ENCODE measurements at regions not wholly inside any gene's neighbourhood (a gene's known extent, or its start where the extent isn't known, plus 50 kb on each side); places are given as distances from the start of the nearest gene placed in this dataset.
"Not testable (repeated sequence)": the region's sequence is repeated elsewhere in the genome, so short reads cannot be mapped to it uniquely, and the experiment has no call there.

DNA sequence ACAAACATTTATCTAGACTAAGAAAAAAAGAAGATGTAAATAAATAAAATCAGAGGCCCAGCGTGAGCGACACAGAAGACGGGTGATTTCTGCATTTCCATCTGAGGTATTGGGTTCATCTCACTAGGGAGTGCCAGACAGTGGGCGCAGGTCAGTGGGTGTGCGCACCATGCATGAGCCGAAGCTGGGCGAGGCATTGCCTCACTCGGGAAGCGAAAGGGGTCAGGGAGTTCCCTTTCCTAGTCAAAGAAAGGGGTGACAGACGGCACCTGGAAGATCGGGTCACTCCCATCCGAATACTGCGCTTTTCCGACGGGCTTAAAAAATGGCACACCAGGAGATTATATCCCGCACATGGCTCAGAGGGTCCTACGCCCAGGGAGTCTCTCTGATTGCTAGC is 79.5 kb upstream of the ABCD2 start:
- DNase-seq (ENCODE audit: low read depth); H3K27me3 ChIP-seq (ENCODE audit: control insufficient read depth, insufficient read depth, low read length); POLR2A ChIA-PET; H3K4me3 ChIP-seq (ENCODE audit: low read depth, low read length); CTCF ChIA-PET; H3K36me3 ChIP-seq (ENCODE audit: control insufficient read depth, insufficient read depth, low read length): not testable (repeated sequence)

DNA sequence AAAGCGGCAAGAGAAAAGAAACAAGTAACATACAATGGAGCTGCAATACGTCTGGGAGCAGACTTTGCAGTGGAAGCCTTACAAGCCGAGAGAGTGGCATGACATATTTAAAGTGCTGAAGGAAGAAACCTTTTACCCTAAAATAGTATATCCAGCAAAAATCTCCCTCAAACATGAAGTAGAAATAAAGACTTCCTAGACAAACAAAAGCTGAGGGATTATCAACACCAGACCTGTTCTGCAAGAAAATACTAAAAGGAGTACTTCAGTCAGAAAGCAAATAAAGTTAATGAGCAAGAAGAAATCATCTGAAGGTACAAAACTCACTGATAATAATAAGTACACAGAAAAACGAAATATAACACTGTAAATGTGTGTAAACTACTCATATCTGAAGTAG is 77.5 kb upstream of the ABCD2 start:
- Histone ChIP-seq H3K4me3 (ENCODE audit: low read depth, low read length) (no peak overlapping the region), H3K36me3 (ENCODE audit: control insufficient read depth, insufficient read depth, low read length) (no peaks in the 10 kb centered on the region), H3K27me3 (ENCODE audit: control insufficient read depth, insufficient read depth, low read length) (no peaks in the 10 kb centered on the region)
- ChIA-PET CTCF (no interaction called here), POLR2A (no interaction called here)
- no peak for DNase-seq (ENCODE audit: low read depth)
- TF ChIP-seq, protein P1, sequence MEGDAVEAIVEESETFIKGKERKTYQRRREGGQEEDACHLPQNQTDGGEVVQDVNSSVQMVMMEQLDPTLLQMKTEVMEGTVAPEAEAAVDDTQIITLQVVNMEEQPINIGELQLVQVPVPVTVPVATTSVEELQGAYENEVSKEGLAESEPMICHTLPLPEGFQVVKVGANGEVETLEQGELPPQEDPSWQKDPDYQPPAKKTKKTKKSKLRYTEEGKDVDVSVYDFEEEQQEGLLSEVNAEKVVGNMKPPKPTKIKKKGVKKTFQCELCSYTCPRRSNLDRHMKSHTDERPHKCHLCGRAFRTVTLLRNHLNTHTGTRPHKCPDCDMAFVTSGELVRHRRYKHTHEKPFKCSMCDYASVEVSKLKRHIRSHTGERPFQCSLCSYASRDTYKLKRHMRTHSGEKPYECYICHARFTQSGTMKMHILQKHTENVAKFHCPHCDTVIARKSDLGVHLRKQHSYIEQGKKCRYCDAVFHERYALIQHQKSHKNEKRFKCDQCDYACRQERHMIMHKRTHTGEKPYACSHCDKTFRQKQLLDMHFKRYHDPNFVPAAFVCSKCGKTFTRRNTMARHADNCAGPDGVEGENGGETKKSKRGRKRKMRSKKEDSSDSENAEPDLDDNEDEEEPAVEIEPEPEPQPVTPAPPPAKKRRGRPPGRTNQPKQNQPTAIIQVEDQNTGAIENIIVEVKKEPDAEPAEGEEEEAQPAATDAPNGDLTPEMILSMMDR (IDR thresholded peaks at IDR 0.05; ENCODE audit: insufficient read depth, low read depth, low read length), result no peak

DNA sequence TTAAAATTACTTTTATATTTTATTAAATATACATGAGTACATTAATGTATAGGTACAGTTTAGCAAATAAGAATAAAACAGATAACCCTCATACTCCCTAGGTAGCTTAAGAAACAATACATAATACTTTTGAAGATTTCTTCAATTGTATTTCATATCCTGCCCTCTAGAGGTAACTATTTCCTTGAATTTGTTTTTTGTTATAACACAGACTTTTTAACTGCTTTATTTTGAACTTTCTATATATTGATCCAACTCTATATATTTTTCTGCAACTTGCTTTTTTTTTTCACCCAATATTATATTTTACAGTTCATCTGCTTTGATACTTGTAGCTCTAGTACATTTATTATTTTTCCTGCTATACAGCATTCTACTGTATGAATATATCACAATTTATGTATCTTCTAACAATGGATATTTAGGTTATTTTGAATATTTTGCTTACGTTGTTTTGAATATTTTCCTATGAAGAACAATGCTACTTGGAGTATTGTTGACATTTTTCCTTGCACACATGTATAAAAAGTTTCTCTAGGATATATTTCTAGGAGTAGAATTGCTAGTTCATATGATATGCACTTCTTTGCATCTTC is 72.8 kb upstream of the ABCD2 start:
- CTCF ChIA-PET, result interaction anchor here (1.3 kb wide), 1 partner anchor 374 kb away, joined by 3 read pairs; no protein-coding TSS in a partner anchor
- no peaks in the 10 kb centered on the region for H3K27me3 ChIP-seq (ENCODE audit: control insufficient read depth, insufficient read depth, low read length)
- TF ChIP-seq, protein P1 (IDR thresholded peaks at IDR 0.05; ENCODE audit: insufficient read depth, low read depth, low read length), result peak; percentile 21; the same call in 1 of the 2 replicates
- no peaks in the 10 kb centered on the region for H3K36me3 ChIP-seq (ENCODE audit: control insufficient read depth, insufficient read depth, low read length)
- H3K4me3 ChIP-seq (ENCODE audit: low read depth, low read length), result no peak overlapping the region
- POLR2A ChIA-PET, result no interaction called here
- no peak for DNase-seq (ENCODE audit: low read depth)

DNA sequence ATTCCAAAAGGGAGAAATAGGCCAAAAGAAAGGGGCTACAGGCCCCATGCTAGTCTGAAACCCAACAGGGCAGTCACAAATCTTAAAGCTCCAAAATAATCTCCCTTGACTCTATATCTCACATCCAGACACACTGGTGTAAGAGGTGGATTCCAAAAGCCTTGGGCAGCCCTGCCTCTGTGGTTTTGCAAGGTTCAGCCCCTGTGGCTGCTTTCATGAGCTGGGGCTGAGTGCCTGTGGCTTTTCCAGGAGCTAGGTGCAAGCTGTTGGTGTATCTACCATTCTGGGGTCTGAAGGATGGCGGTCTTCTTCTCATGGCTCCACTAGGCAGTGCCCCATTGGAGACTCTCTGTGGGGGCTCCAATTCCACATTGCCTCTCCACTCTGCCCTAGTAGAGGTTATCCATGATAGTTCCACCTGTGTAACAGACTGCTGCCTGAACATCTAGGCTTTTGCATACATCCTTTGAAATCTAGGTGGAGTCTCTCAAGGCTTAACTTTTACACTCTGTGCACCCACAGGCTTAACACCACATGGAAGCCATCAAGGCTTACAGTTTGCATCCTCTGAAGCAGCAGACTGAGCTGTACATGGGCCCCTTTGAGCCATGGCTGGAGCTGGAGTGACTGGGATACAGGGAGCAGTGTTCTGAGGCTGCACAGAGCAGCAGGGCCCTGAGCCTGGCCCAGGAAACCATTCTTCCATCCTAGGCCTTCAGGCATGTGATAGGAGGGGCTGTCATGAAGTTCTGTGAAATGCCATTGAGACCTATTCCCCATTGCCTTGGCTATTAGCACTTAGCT is 66.5 kb upstream of the ABCD2 start:
- TF ChIP-seq, protein P1 (IDR thresholded peaks at IDR 0.05; ENCODE audit: insufficient read depth, low read depth, low read length), result no peak
- no peaks in the 10 kb centered on the region for H3K36me3 ChIP-seq (ENCODE audit: control insufficient read depth, insufficient read depth, low read length)
- ChIA-PET POLR2A (no interaction called here), CTCF (no interaction called here)
- no peak overlapping the region for H3K4me3 ChIP-seq (ENCODE audit: low read depth, low read length)
- no peak for DNase-seq (ENCODE audit: low read depth)
- H3K27me3 ChIP-seq (ENCODE audit: control insufficient read depth, insufficient read depth, low read length), result no peaks in the 10 kb centered on the region

DNA sequence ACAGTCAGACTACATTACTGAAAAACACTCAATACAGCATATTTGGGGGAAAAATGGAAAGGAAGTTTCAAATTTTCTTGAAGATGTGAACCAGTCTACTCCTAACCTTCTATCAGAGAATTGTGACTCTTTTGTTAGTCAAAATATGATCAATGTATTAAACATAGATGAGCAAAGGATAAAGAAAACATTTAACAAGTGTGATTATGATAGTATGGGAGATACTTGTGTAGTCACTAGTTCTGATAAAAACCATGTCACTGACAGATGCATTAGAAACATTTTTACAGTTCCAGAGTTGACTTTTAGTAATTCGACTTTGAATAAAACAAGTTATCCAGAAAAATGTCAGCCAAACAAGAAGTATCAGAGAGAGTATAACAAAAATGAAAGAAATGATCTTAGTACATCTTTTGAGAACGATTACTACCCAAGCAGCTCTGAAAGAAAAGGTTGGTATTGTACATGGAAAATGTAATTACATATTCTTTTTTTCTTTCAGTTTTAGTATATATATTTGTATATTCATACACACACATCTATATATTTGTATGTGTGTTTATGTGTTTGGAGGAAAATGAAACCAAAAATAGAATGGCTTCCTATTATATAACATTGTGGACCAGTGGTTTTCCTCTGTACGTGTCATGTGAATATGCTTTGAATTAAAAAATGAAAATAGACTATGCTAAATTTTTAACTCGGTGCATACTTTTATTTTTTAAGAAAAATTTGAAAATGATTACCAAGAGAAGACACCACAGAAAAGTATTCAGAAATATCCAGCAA is 63.3 kb upstream of the ABCD2 start:
- POLR2A ChIA-PET, result no interaction called here
- Histone ChIP-seq H3K27me3 (ENCODE audit: control insufficient read depth, insufficient read depth, low read length) (no peaks in the 10 kb centered on the region), H3K36me3 (ENCODE audit: control insufficient read depth, insufficient read depth, low read length) (no peaks in the 10 kb centered on the region), H3K4me3 (ENCODE audit: low read depth, low read length) (no peak overlapping the region)
- CTCF ChIA-PET, result no interaction called here
- TF ChIP-seq, protein P1 (IDR thresholded peaks at IDR 0.05; ENCODE audit: insufficient read depth, low read depth, low read length), result no peak
- no peak for DNase-seq (ENCODE audit: low read depth)
